C4-2B (cell line): ENCODE measurements at regions not wholly inside any gene's neighbourhood (a gene's known extent, or its start where the extent isn't known, plus 50 kb on each side); places are given as distances from the start of the nearest gene placed in this dataset.

ENCODE experiments used
- ZFX ChIP-seq: fragments of 450-650 bp; IDR thresholded peaks from 2 replicates; pipeline ENCODE4 v1.6.1; 2017
- TF ChIP-seq, protein P1 (sequence below): fragments of 450-650 bp; conservative IDR thresholded peaks from 2 replicates; pipeline ENCODE4 v1.5.1; 2017; ENCODE audit warnings: mild to moderate bottlenecking

DNA sequence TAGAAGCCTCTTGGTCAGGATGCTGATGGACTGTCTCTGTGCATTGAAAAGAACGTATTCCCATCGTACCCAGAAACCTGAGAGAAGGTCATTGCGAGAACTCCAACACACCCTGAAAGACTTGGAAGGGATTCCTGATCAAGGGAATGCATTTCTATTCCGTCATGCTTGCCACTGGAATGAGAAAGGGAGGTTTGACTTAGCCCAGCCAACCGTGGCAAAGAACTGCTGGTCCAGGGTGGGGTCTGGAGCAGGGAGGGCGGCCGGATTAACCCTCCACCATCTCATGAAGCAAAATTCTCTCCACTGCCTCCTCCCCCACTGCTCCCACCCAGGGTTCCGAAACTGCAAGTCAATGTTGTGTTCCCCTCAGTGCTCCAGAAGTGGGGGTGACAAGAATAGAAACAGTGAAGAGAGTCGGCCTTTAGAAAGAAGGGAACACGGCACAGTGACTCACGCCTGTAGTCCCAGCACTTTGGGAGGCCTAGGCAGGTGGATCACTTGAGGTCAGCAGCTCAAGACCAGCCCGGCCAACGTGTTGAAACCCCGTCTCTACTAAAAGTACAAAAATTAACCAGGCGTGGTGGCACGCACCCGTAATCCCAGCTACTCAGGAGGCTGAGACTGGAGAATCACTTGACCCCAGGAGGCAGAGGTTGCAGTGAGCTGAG lies 137.5 kb upstream of the MGMT start:
- TF ChIP-seq, protein P1, sequence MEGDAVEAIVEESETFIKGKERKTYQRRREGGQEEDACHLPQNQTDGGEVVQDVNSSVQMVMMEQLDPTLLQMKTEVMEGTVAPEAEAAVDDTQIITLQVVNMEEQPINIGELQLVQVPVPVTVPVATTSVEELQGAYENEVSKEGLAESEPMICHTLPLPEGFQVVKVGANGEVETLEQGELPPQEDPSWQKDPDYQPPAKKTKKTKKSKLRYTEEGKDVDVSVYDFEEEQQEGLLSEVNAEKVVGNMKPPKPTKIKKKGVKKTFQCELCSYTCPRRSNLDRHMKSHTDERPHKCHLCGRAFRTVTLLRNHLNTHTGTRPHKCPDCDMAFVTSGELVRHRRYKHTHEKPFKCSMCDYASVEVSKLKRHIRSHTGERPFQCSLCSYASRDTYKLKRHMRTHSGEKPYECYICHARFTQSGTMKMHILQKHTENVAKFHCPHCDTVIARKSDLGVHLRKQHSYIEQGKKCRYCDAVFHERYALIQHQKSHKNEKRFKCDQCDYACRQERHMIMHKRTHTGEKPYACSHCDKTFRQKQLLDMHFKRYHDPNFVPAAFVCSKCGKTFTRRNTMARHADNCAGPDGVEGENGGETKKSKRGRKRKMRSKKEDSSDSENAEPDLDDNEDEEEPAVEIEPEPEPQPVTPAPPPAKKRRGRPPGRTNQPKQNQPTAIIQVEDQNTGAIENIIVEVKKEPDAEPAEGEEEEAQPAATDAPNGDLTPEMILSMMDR: no peak
- no peak for TF ChIP-seq ZFX
